A673 (cell line): ENCODE measurements at regions not wholly inside any gene's neighbourhood (a gene's known extent, or its start where the extent isn't known, plus 50 kb on each side); places are given as distances from the start of the nearest gene placed in this dataset.

Source experiments
- EZH2 ChIP-seq: fragments of 200-600 bp; sonication (generic); IDR thresholded peaks from 2 replicates; pipeline ENCODE4 v1.6.1; 2017; ENCODE audit warnings: borderline replicate concordance, low read depth, mild to moderate bottlenecking, mixed read lengths, antibody characterized with exemption, low read length; ENCODE audit not compliant: poor library complexity, severe bottlenecking
- TF ChIP-seq, protein P1 (sequence below): fragments of 300-800, 200-600 bp; sonication (generic); conservative IDR thresholded peaks from 2 replicates; pipeline ENCODE4 v1.5.1; 2017; ENCODE audit warnings: low read depth, mild to moderate bottlenecking, antibody characterized with exemption, low read length, moderate library complexity, mixed read lengths

DNA sequence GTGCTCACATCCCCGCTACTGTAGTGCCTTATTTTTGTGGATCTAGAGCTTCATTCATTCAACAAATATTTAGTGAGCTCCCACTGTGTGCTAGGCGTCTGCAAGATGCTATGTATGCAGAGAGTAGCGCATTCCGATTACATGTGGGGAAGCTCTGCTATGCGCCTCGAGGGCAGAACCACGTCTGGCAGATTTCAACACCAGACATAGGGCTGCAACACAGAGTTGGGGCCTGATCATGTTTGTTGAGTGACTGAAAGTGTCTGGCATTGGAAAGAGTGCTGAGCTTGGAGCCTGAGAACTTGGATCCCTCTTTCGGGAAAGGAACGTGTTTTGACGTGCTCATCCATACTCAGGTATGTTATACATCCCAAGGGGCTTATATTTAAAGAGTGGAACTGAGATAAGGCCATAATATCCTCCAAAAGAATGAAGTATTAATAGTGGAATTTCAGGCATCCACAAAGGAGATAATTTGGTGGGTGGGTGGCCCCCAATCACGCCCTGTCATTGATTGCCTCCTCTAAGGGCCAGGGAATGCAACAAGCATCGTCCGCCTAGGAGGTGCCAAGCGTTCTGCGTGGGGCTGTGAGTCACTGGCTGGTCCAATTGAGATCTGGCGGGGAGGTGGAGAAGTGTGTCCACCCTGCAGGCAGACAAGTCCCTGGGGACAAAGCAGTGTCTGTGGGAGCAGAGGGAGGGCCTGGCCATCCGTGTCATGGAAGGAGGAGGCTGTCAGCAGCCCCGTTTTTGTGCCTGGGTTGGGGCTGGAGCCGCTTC lies 62.8 kb upstream of the ZBTB40 start:
- TF ChIP-seq, protein P1, sequence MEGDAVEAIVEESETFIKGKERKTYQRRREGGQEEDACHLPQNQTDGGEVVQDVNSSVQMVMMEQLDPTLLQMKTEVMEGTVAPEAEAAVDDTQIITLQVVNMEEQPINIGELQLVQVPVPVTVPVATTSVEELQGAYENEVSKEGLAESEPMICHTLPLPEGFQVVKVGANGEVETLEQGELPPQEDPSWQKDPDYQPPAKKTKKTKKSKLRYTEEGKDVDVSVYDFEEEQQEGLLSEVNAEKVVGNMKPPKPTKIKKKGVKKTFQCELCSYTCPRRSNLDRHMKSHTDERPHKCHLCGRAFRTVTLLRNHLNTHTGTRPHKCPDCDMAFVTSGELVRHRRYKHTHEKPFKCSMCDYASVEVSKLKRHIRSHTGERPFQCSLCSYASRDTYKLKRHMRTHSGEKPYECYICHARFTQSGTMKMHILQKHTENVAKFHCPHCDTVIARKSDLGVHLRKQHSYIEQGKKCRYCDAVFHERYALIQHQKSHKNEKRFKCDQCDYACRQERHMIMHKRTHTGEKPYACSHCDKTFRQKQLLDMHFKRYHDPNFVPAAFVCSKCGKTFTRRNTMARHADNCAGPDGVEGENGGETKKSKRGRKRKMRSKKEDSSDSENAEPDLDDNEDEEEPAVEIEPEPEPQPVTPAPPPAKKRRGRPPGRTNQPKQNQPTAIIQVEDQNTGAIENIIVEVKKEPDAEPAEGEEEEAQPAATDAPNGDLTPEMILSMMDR: no peak
- TF ChIP-seq EZH2: no peak
